ENCODE measurements at regions not wholly inside any gene's neighbourhood (a gene's known extent, or its start where the extent isn't known, plus 50 kb on each side); places are given as distances from the start of the nearest gene placed in this dataset.

GRCh38 chr14:101500681-101501080 lies 60.6 kb upstream of the DIO3 start:
- DNase-seq (ENCODE audit: low read depth, low spot score), result no peak
- in situ Hi-C loops (cut with HindIII; ENCODE audit: low sequenced_read_pairs), result no loop called here
- H3K4me3 ChIP-seq (ENCODE audit: low read depth, low read length), result no peak overlapping the region
- no peak for TF ChIP-seq CTCF (IDR thresholded peaks at IDR 0.05; ENCODE audit: low read depth, low read length)

GRCh38 chr14:101501341-101501740 lies 60.0 kb upstream of the DIO3 start:
- DNase-seq (ENCODE audit: low read depth, low spot score), result no peak
- no peak overlapping the region for H3K4me3 ChIP-seq (ENCODE audit: low read depth, low read length)
- TF ChIP-seq CTCF (IDR thresholded peaks at IDR 0.05; ENCODE audit: low read depth, low read length), result no peak
- in situ Hi-C loops (cut with HindIII; ENCODE audit: low sequenced_read_pairs), result no loop called here

- H3K4me3 ChIP-seq (ENCODE audit: low read depth, low read length), result no peak overlapping the region
- in situ Hi-C loops (cut with HindIII; ENCODE audit: low sequenced_read_pairs), result no loop called here
- no peak for DNase-seq (ENCODE audit: low read depth, low spot score)
- no peak for TF ChIP-seq CTCF (IDR thresholded peaks at IDR 0.05; ENCODE audit: low read depth, low read length)
Measured at GRCh38 chr14:101501858-101502615, 59.3 kb upstream of the DIO3 start.

GRCh38 chr14:101502761-101503392 lies 58.4 kb upstream of the DIO3 start:
- H3K4me3 ChIP-seq (ENCODE audit: low read depth, low read length), result no peak overlapping the region
- in situ Hi-C loops (cut with HindIII; ENCODE audit: low sequenced_read_pairs), result no loop called here
- DNase-seq (ENCODE audit: low read depth, low spot score), result no peak
- no peak for TF ChIP-seq CTCF (IDR thresholded peaks at IDR 0.05; ENCODE audit: low read depth, low read length)

GRCh38 chr14:101503431-101504095 lies 57.7 kb upstream of the DIO3 start:
- no peak for TF ChIP-seq CTCF (IDR thresholded peaks at IDR 0.05; ENCODE audit: low read depth, low read length)
- no peak for DNase-seq (ENCODE audit: low read depth, low spot score)
- no peak overlapping the region for H3K4me3 ChIP-seq (ENCODE audit: low read depth, low read length)
- in situ Hi-C loops (cut with HindIII; ENCODE audit: low sequenced_read_pairs), result no loop called here

- TF ChIP-seq CTCF (IDR thresholded peaks at IDR 0.05; ENCODE audit: low read depth, low read length), result no peak
- H3K4me3 ChIP-seq (ENCODE audit: low read depth, low read length), result no peak overlapping the region
- DNase-seq (ENCODE audit: low read depth, low spot score), result no peak
- in situ Hi-C loops (cut with HindIII; ENCODE audit: low sequenced_read_pairs), result no loop called here
Measured at GRCh38 chr14:101504096-101504948, 57.0 kb upstream of the DIO3 start.

All from astrocyte of the spinal cord (primary cell).